Skin epidermis (tissue), 12 donors: ENCODE measurements at regions not wholly inside any gene's neighbourhood (a gene's known extent, or its start where the extent isn't known, plus 50 kb on each side); places are given as distances from the start of the nearest gene placed in this dataset.

Experiments
- H3K27ac ChIP-seq, 21 experiments: fragments of 200-600 bp; sonication (generic) in 11 of 21; one replicate each; pipeline ENCODE4 v1.5.0; 2020; ENCODE audit warnings: mild to moderate bottlenecking in 3 of 21, inconsistent platforms in 2 of 21, moderate library complexity in 2 of 21
- H3K4me3 ChIP-seq, 7 experiments: fragments of 200-600 bp; sonication (generic) in 2 of 7; one replicate each; pipeline ENCODE4 v1.5.0; 2020; ENCODE audit warnings: inconsistent platforms in 2 of 7, mild to moderate bottlenecking in 2 of 7, moderate library complexity in 1 of 7

GRCh38 chr1:29651684-29652665 lies 415.7 kb downstream of the PTPRU start:
- Histone ChIP-seq H3K4me3 (no peak overlapping the region), H3K27ac (no peak overlapping the region)

GRCh38 chr1:29651246-29651645 lies 414.9 kb downstream of the PTPRU start:
- Histone ChIP-seq H3K4me3 (no peak overlapping the region), H3K27ac (no peak overlapping the region)

- Histone ChIP-seq H3K4me3 (no peak overlapping the region), H3K27ac (no peak overlapping the region)
Observed at GRCh38 chr1:29650476-29650875, 414.2 kb downstream of the PTPRU start.

GRCh38 chr1:29650041-29650400 lies 413.7 kb downstream of the PTPRU start:
- H3K27ac ChIP-seq, result no peak overlapping the region
- H3K4me3 ChIP-seq, result no peak overlapping the region

- no peak overlapping the region for H3K27ac ChIP-seq
- no peak overlapping the region for H3K4me3 ChIP-seq
Observed at GRCh38 chr1:29649189-29650040, 413.1 kb downstream of the PTPRU start.

GRCh38 chr1:29648798-29649188 lies 412.5 kb downstream of the PTPRU start:
- no peak overlapping the region for H3K27ac ChIP-seq
- H3K4me3 ChIP-seq, result no peak overlapping the region

- H3K27ac ChIP-seq, result no peak overlapping the region
- no peak overlapping the region for H3K4me3 ChIP-seq
Observed at GRCh38 chr1:29648026-29648425, 411.7 kb downstream of the PTPRU start.

- no peak overlapping the region for H3K4me3 ChIP-seq
Observed at GRCh38 chr1:29647581-29647980, 411.3 kb downstream of the PTPRU start.

GRCh38 chr1:29646161-29646775 lies 409.9 kb downstream of the PTPRU start:
- no peak overlapping the region for H3K4me3 ChIP-seq

More at GRCh38 chr1:29647581-29647980, 411.3 kb downstream of the PTPRU start:
- H3K27ac ChIP-seq, result no peak overlapping the region

GRCh38 chr1:29645586-29645985 lies 409.3 kb downstream of the PTPRU start:
- Histone ChIP-seq H3K27ac (no peak overlapping the region), H3K4me3 (no peak overlapping the region)

More at GRCh38 chr1:29646161-29646775, 409.9 kb downstream of the PTPRU start:
- H3K27ac ChIP-seq, result no peak overlapping the region

- Histone ChIP-seq H3K27ac (no peak overlapping the region), H3K4me3 (no peak overlapping the region)
Observed at GRCh38 chr1:29644812-29645211, 408.5 kb downstream of the PTPRU start.

GRCh38 chr1:29643838-29644440 lies 407.6 kb downstream of the PTPRU start:
- Histone ChIP-seq H3K27ac (no peak overlapping the region), H3K4me3 (no peak overlapping the region)

- Histone ChIP-seq H3K27ac (no peak overlapping the region), H3K4me3 (no peak overlapping the region)
Observed at GRCh38 chr1:29643281-29643680, 407.0 kb downstream of the PTPRU start.

GRCh38 chr1:29642519-29642918 lies 406.2 kb downstream of the PTPRU start:
- Histone ChIP-seq H3K27ac (no peak overlapping the region), H3K4me3 (no peak overlapping the region)

- no peak overlapping the region for H3K27ac ChIP-seq
- H3K4me3 ChIP-seq, result no peak overlapping the region
Observed at GRCh38 chr1:29641921-29642320, 405.6 kb downstream of the PTPRU start.

- Histone ChIP-seq H3K4me3 (no peak overlapping the region), H3K27ac (no peak overlapping the region)
Observed at GRCh38 chr1:29640428-29640785, 404.1 kb downstream of the PTPRU start.

GRCh38 chr1:29639741-29640427 lies 403.6 kb downstream of the PTPRU start:
- Histone ChIP-seq H3K27ac (no peak overlapping the region), H3K4me3 (no peak overlapping the region)

- H3K27ac ChIP-seq, result no peak overlapping the region
- no peak overlapping the region for H3K4me3 ChIP-seq
Observed at GRCh38 chr1:29639156-29639736, 402.9 kb downstream of the PTPRU start.

- H3K27ac ChIP-seq, result no peak overlapping the region
- no peak overlapping the region for H3K4me3 ChIP-seq
Observed at GRCh38 chr1:29638281-29638680, 402.0 kb downstream of the PTPRU start.
